Activated T-cell treated with anti-CD3 and anti-CD28 coated beads, Interleukin-2, amount 50 U/mL, for 48 hours (primary cell): ENCODE measurements at regions not wholly inside any gene's neighbourhood (a gene's known extent, or its start where the extent isn't known, plus 50 kb on each side); places are given as distances from the start of the nearest gene placed in this dataset.
"Not testable (repeated sequence)": the region's sequence is repeated elsewhere in the genome, so short reads cannot be mapped to it uniquely, and the experiment has no call there.

Experiments used
- DNase-seq, 2 experiments: peaks; one replicate each; pipeline ENCODE4 v3.0.0-alpha.2; 2020

DNA sequence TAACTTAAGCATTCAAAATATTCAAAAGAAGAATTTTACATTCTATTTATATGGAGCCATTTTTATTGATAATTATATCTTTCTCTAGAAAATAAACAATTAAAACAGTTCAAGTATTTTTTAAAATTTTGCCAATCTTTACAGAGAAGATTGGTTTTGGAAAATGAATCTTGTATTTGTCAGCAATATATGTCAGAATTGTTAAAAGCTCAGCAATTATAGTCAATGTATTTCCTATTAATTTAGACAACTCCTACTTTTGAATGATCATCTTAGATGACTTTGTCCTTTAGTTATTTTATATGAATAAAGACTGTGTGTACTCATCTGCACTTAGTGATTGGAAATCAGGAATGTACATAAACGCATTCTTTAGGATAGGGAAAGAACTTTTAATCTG is 223.9 kb upstream of the MAD2L1 start:
- DNase-seq = no peak

DNA sequence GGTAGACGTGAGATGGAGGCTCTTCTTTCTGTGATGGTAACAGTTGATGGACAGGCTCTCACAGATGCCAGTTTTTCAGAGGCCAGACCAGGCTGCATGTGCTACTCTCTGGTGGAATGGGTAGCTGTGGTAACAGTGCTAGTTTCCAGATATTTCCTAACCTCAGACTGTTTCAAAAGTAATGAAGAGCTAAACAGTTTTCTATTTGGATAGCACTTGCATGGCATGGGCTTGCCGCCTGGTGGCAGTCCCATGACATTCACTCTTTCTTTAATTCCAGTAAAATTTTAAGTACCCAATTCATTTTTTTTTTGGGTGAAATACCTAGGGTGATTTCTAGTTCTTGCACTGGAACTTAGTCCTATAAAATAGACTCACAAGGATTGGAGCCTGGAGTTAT is 220.2 kb upstream of the MAD2L1 start:
- no peak for DNase-seq

DNA sequence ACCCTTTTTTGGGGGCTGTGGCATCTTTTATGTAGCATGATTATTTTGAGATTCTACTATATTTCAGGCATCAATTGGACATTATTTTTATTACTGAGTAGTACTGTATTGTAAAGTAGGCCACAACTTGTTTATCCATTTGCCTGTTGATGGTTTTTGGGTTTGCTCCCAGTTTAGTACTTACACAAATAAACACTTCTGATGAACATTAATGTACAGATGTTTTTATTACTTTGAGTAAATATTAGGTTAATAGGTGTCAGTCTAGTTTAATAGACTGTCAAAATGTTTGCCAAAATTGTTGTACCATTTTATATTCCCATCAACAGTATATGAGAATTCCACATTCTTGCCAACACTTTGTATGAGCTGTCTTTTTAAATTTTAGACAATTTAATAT is 214.9 kb upstream of the MAD2L1 start:
- no peak for DNase-seq

DNA sequence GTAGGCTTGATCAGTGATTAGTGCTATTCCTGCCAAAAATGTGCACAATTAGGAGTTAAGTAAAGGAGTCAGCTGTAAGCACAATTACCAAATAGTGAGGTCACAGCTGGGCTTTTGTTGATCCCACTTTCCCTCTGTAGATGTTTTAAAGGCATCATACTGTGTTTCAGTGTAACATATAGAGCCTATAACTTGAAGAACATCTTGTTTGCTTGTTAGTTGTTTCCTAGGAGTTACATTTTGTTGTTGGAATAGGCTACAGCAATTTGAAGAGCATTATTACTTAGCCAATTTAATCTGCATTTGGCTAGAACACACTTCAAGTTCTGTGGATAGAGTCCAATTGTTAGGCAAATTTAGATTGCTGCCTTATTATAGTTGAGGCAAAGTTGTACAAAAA is 210.7 kb upstream of the MAD2L1 start:
- DNase-seq = no peak

DNA sequence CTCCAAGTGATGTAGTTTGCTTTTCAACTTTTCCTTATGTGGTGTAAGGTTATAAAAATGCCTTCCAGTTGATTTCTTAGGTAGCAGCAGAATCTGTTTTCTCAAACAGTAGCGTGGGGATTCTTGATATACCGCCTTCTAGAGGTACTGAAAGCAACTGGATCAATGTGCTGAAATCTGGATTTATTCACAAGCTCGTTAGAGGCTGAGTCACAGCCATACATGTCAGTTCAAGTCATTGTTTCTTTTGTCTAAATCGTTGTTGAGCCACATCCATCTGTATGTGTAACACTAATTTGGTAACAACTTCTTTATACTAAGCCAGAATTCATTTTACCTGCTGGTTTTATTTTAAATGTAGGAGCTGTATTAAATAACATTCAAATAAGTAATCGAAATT is 200.0 kb upstream of the MAD2L1 start:
- DNase-seq = no peak

DNA sequence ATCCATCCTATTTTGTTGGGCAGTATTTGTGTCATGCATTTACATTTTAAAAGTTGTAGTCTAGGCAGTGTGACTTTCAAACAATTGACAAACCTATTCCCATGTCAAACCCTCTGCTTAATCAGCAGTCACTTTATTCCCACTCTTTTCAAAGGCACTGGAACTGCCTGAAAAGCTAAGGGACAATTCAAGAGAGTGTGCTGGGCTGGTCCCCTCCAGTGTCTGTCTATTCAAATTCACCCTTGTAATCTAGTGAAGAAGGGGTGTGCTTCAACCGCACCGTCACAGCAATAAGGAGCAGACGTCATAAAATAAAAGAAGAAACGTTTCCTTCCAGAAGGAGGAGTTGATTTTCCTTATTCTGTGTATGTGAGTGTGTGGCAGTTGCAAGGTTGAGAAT is 197.0 kb upstream of the MAD2L1 start:
- no peak for DNase-seq

DNA sequence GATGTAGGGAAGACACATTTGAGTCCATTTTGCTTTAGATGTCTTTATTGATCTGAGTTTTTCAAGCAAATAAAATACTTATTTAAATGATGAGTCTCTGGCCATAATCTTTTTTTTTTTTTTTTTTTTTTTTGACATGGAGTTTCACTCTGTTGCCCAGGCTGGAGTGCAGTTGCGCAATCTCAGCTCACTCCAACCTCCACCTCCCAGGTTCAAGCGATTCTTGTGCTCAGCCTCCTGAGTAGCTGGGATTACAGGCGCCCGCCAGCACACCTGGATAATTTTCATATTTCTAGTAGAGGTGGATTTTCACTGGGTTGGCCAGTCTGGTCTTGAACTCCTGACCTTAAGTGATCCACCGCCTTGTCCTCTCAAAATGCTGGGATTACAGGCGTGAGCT is 194.5 kb upstream of the MAD2L1 start:
- DNase-seq = no peak

DNA sequence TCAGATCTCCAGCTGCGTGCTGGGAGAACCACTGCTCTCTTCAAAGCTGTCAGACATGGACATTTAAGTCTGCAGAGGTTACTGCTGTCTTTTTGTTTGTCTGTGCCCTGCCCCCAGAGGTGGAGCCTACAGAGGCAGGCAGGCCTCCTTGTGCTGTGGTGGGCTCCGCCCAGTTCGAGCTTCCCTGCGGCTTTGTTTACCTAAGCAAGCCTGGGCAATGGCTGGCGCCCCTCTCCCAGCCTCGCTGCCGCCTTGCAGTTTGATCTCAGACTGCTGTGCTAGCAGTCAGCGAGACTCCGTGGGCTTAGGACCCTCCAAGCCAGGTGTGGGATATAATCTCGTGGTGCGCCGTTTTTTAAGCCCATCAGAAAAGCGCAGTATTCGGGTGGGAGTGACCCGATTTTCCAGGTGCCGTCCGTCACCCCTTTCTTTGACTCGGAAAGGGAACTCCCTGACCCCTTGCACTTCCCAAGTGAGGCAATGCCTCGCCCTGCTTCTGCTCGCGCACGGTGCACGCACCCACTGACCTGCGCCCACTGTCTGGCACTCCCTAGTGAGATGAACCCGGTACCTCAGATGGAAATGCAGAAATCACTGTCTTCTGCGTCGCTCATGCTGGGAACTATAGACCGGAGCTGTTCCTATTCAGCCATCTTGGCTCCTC is 189.6 kb upstream of the MAD2L1 start:
- DNase-seq = not testable (repeated sequence)

DNA sequence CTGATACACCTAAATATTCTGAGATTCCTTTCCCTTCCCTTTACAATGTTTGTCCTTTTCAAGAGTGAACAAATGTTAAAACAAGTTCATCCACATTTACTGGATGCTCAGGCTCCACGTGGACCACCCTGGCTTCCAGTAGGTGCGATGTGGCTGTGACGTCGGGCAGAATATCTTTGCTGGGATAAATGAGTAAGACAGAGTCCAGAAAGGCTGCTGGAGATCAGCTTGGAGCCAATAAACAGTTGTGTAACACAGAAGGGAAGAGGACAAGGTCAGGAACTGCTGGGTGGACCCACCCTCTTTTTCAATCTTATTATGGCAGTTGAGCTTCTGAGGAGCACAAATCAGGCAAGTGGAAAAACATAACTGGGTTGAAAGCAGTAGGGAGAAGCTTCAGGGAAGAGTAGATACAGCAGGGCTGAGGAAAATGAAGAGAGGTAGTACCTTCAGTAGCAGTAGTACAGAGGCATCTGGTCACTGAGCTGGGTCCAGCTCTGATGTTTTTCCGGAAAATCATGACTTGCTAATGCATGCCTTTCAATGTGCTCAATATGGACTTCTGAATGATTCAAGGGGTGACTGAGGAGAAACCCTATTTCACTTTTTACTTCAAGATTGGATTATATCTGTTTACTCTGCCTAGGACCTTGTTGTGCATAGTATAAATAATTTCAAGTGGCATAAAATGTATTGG is 171.8 kb upstream of the MAD2L1 start:
- no peak for DNase-seq

DNA sequence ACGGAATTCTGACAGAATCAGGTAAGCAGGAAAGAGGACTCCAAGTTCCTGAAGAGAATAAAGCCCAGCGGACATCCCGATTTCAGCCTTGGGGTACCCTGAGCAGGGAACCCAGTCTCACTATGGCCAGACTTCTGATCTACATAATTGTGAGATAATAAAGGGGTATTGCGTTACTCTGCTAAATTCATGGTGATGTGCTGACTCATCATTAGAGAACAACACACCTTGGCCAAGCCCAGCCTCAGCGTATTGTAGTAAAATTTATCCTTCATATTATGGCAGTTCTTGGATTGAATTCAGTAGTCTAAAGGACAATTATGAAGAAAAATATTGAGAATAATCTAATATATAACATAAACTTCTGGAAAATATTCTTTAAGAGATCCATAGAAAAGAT is 170.2 kb upstream of the MAD2L1 start:
- no peak for DNase-seq

DNA sequence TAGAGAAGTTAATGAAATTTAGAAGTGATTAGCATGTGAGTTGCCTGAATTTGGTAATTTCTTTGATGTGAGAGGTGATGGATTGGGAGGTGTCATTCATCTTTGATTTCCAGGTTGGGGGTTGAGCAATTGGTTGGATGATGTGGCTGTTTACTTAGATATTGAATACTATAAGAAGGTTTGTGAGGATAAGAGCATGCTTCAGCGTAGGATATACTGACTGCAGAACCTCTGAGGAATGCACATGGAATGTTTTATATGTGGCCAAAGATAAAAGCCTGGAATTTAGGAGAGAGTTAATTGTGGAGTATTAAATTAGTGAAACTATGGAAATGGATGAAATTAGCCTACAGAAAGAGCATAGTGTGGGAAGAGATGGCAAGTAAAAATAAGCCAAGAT is 165.4 kb upstream of the MAD2L1 start:
- DNase-seq = no peak

DNA sequence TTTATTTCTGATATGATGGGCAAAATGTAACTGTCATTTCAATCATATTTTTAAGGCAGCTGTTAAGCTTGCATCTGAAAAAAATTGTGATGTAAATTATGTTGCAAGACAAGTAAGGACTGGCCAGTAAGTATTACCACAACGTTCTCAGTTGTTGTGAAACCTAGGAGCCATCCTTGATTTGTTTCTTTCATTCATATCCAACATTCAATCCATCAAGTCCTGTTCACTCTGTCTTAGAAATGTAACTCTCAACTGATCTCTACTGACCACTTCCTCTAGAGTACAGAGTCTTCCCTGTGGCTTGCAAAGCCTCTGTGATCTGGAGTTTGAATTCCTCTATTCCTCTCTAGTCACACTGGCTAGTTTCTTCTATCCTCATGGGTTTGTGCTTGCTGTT is 161.4 kb upstream of the MAD2L1 start:
- no peak for DNase-seq

DNA sequence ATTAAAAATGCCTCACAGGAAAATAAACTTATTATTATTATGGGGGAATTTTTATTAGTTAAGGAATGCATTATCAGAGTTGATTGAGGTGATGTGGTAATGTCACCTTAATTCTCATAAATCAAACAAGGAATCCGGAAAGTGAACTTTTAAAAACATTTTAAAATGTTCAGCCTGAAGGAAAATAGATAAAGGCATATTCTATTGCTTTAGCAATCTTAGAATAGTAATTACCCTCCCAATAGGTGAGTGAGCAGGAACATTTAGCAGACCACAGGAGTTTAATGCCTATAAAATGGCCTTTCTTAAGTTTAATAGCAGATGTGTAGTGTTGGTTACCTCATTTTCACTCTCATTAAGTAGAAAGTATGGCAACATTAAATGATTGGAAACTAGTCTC is 160.9 kb upstream of the MAD2L1 start:
- DNase-seq = no peak

DNA sequence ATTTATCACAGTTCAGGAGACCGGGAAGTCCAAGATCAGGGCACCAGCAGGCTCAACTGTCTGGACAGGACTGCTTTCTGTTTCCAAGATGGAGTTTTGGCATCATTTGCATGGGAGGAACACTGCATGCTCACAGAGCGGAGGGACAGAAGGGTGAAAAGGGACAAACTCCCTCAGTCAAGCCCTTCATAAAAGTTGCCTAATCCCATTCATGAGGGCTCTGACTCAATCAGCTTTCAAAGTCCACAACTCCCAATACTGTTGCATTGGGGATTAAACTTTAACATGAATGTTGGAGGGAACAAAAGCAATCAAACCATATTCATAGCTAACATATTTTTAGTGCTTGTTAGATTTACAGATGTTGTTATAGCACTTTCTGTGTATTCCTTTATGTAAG is 158.9 kb upstream of the MAD2L1 start:
- no peak for DNase-seq

DNA sequence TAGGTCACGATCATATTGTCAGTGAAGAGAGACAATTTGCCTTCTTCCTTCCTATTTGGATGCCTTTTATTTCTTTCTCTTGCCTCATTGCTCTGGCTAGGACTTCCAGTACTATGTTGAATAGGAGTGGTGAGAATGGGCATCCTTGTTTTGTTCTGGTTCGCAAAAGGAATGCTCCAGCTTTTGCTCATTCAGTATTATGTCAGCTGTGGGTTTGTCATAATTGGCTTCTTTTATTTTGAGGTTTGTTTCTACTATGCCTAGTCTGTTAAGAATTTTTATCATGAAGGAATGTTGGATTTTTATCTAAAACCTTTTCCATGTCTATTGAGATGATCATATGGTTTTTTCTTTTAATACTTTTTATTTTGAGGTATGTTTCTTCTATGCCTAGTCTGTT is 152.3 kb upstream of the MAD2L1 start:
- no peak for DNase-seq

DNA sequence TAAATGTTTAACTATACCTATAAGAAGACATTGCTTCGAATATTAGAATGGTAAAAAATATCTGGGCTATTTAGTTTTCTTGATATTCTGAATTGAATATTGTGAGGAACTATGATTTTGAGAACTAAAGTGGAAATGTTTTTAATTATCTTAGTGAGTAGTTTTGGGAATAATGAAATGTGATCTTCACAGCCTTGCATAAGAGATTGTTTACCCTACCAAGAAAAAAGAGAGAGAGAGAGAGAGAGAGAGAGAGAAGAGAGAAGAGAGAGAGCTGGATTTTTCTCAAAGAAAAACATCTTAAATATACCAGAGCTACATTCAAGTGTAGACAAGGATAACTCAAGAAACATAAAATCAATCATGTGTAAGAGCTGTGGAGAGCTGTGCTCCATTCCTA is 148.7 kb upstream of the MAD2L1 start:
- DNase-seq = no peak

DNA sequence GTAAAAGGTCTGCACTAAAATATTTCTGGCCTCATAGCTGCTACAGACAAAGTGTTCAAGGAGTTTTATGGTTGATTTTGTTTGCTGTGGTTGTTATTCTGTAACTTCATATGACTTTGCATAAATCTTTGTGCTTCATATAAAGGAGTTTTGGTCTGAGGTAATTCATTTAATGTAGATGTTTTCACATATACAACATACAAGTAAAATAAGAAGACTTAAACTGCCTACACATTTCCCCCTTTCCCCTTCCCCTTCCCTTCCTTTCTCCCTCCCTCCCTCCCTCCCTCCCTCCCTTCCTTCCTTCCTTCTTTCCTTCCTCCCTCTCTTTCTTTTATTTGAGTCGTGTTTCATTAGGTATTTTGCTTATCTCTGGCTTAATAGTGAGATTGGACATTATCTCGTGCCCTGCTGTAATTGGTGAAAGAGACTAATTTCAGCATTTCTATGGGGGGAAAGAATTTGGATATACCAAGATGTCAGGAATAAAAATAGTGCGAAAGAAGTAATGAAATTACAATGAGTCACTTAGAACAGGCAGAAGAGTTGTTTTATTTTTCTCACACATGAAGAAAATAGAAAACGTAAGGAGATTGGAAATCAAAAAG is 144.9 kb upstream of the MAD2L1 start:
- no peak for DNase-seq

DNA sequence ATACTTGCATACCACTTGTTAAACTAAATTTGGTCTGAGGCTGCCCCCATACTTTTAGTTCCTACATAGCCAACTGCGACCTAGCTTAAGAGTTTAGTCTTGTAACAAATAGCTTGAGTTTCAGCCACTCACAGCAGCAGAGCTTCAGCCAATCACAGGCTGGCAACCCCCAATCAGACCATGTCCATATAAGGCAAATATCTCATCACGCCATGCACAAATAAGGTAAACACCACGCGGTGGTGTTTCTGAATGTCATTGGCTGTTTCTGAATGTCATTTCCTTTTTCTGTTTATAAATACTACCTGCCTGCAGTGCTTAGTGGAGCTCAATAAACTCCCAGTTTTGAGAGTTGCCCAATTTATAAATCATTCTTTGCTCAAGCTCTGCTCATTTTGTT is 143.1 kb upstream of the MAD2L1 start:
- DNase-seq = no peak

DNA sequence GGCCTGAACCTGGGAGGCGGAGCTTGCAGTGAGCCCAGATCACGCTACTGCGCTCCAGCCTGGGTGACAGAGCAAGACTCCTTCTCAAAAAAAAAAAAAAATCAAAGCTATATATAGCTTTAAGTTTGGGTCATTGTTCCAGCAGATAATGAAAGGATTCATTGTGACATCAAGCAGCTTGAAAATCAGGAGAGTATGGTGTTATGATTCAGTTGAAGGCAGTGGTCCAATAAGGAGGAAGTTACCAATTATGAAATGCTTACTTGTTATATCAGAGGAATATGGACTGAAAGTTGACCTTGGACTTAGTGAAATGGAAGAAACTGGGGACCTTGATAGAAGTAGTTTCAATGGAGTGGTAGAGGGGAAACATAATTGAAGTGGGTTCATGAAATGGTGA is 140.4 kb upstream of the MAD2L1 start:
- DNase-seq = no peak

DNA sequence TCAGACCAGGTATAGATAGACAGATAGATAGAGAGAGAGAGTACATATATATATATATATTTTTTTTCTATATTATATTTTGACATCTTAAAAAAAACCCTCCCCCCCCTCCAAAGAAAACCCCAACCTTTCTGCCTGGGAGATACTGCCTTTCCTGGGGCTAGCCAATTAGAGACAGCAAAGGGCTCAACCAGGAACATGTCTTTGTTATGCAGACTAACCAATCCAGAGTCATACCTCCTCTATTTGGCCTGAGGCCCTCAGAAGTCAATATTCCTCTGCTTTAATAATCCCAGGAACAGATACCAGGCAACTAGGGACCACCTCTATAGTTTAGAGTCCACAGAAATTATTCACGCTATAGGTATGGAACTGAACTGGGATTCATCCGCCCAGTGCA is 135.6 kb upstream of the MAD2L1 start:
- no peak for DNase-seq

DNA sequence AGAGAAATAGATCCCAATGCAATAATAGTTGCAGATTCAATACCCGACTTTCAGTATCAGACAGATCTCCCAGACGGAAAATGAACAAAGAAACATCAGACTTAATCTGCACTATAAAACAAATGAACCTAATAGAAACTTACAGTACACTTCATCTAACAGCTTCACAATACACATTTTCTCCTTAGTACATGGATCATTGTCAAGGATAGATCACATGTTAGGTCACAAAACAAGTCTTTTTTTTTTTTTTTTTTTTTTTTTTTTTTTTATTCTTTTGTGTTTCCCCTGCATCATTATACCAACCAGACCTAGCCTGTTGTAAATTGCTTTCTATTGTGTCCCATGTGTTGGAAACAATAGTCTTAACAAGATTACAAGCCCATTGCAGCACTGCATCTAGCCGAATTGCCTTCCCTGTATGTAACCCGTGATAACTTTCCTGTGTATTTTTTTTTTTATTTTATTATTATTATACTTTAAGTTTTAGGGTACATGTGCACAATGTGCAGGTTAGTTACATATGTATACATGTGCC is 134.0 kb upstream of the MAD2L1 start:
- DNase-seq = not testable (repeated sequence)

DNA sequence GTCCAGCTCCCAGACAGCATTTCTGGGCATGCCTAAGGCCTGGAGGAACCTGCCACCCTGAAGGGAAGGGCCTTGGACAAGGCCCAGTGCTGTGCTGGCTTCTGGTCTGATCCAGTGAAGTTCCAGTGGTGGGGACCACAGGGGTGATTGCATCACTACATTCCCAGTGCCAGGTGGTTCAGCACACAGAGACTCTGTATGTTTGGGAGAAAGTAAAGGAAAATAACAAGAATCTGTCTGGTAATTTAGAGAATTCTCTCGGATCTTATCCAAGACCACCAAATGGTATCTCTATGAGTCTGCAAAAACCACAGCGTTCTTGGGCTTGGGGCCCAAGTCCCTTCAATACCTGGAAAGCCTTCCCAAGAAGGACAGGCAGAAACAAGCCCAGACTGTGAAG is 131.8 kb upstream of the MAD2L1 start:
- no peak for DNase-seq

DNA sequence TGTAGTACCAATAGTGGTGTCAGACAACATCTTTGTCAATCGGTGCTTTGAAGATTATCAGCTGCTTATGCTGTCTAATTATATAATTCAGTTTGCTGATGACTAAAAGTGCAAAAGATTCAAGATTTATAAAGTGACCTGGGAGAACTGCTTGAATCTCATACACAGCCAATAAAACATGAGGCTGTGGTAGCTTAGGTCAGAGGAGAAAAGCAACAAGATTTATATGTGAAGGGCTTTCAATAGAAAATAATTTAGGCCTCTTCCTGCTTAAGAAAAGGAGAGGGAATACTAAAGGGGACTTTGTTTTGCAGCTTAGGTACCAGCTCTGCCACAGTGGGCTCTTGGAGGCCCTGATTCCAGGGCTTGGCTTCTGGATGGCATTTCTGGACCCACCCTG is 111.0 kb upstream of the MAD2L1 start:
- no peak for DNase-seq

DNA sequence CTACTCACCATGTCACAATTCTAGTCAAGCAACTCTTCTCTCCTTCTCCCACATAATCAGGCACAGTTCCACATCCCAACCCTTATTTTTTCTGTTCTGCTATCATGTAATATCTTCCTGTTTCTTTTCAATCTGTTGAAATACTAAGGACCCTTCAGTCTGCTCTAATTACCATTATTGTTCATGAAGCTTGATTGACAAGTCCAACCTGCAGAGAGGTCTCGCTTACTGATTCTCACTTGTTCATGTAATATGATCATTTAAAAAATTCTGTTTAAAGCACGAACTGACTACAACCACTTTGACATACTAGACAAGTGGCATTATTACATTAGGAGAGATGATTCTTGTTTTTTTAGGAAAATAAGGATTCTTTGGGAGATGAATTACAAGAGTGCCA is 108.6 kb upstream of the MAD2L1 start:
- DNase-seq = no peak
